ENCODE measurements at regions not wholly inside any gene's neighbourhood (a gene's known extent, or its start where the extent isn't known, plus 50 kb on each side); places are given as distances from the start of the nearest gene placed in this dataset.

GRCh38 chr11:95519912-95520311, 269.7 kb downstream of the FAM76B start:
- Mint-ChIP-seq H3K9me3 (ENCODE audit: low read depth) (no peaks in the 10 kb centered on the region), H3K27me3 (ENCODE audit: low read depth) (no peaks in the 10 kb centered on the region), H3K4me3 (ENCODE audit: unreplicated experiment) (no peak overlapping the region), H3K4me1 (ENCODE audit: low read depth) (peaks cover 54% of the 10 kb centered on the region), H3K27ac (ENCODE audit: unreplicated experiment) (no peak overlapping the region), H3K36me3 (ENCODE audit: low read depth) (no peaks in the 10 kb centered on the region)
- TF ChIP-seq CTCF (IDR thresholded peaks at IDR 0.05) = no peak
- DNase-seq (ENCODE audit: low spot score) = no peak

- Mint-ChIP-seq H3K36me3 (ENCODE audit: low read depth) (no peaks in the 10 kb centered on the region), H3K4me1 (ENCODE audit: low read depth) (peaks cover 60% of the 10 kb centered on the region), H3K4me3 (ENCODE audit: unreplicated experiment) (no peak overlapping the region), H3K27ac (ENCODE audit: unreplicated experiment) (no peak overlapping the region), H3K27me3 (ENCODE audit: low read depth) (no peaks in the 10 kb centered on the region), H3K9me3 (ENCODE audit: low read depth) (no peaks in the 10 kb centered on the region)
- DNase-seq (ENCODE audit: low spot score) = no peak
- TF ChIP-seq CTCF (IDR thresholded peaks at IDR 0.05) = no peak
These were observed 272.1 kb downstream of the FAM76B start for GRCh38 chr11:95517453-95517852.

GRCh38 chr11:95516786-95517185, 272.8 kb downstream of the FAM76B start:
- no peaks in the 10 kb centered on the region for H3K9me3 Mint-ChIP-seq (ENCODE audit: low read depth)
- no peak overlapping the region for H3K4me3 Mint-ChIP-seq (ENCODE audit: unreplicated experiment)
- H3K27ac Mint-ChIP-seq (ENCODE audit: unreplicated experiment) = peak overlapping the region; percentile 5
- TF ChIP-seq CTCF (IDR thresholded peaks at IDR 0.05) = no peak
- H3K36me3 Mint-ChIP-seq (ENCODE audit: low read depth) = no peaks in the 10 kb centered on the region
- DNase-seq (ENCODE audit: low spot score) = no peak
- H3K27me3 Mint-ChIP-seq (ENCODE audit: low read depth) = no peaks in the 10 kb centered on the region
- peaks cover 66% of the 10 kb centered on the region for H3K4me1 Mint-ChIP-seq (ENCODE audit: low read depth)

- no peak for DNase-seq (ENCODE audit: low spot score)
- no peaks in the 10 kb centered on the region for H3K27me3 Mint-ChIP-seq (ENCODE audit: low read depth)
- H3K9me3 Mint-ChIP-seq (ENCODE audit: low read depth) = peaks cover 1% of the 10 kb centered on the region
- H3K4me3 Mint-ChIP-seq (ENCODE audit: unreplicated experiment) = no peak overlapping the region
- H3K27ac Mint-ChIP-seq (ENCODE audit: unreplicated experiment) = no peak overlapping the region
- no peak for TF ChIP-seq CTCF (IDR thresholded peaks at IDR 0.05)
- H3K36me3 Mint-ChIP-seq (ENCODE audit: low read depth) = peaks cover under 1% of the 10 kb centered on the region
- H3K4me1 Mint-ChIP-seq (ENCODE audit: low read depth) = peaks cover 62% of the 10 kb centered on the region
These were observed 273.4 kb downstream of the FAM76B start for GRCh38 chr11:95516175-95516574.

GRCh38 chr11:95515371-95515770, 274.2 kb downstream of the FAM76B start:
- H3K27ac Mint-ChIP-seq (ENCODE audit: unreplicated experiment) = no peak overlapping the region
- peaks cover 2% of the 10 kb centered on the region for H3K36me3 Mint-ChIP-seq (ENCODE audit: low read depth)
- H3K27me3 Mint-ChIP-seq (ENCODE audit: low read depth) = no peaks in the 10 kb centered on the region
- H3K4me3 Mint-ChIP-seq (ENCODE audit: unreplicated experiment) = no peak overlapping the region
- H3K9me3 Mint-ChIP-seq (ENCODE audit: low read depth) = peaks cover 3% of the 10 kb centered on the region
- H3K4me1 Mint-ChIP-seq (ENCODE audit: low read depth) = peaks cover 54% of the 10 kb centered on the region
- DNase-seq (ENCODE audit: low spot score) = no peak
- TF ChIP-seq CTCF (IDR thresholded peaks at IDR 0.05) = no peak

Measured in chondrocyte (in vitro differentiated cells).